SH-SY5Y (cell line): ENCODE measurements at regions not wholly inside any gene's neighbourhood (a gene's known extent, or its start where the extent isn't known, plus 50 kb on each side); places are given as distances from the start of the nearest gene placed in this dataset.

Experiments
- GATA2 ChIP-seq: IDR thresholded peaks from 2 replicates; pipeline ENCODE4 v1.6.1; 2011; ENCODE audit warnings: mild to moderate bottlenecking, low read depth, low read length
- GATA3 ChIP-seq: IDR thresholded peaks from 2 replicates; pipeline ENCODE4 v1.6.1; 2011; ENCODE audit warnings: low read depth, mild to moderate bottlenecking, low read length, moderate library complexity

GRCh38 chr5:8520917-8521316 lies 652.0 kb downstream of the MTRR start:
- TF ChIP-seq GATA2 (no peak), GATA3 (no peak)
